HL-60 (cell line): ENCODE measurements at regions not wholly inside any gene's neighbourhood (a gene's known extent, or its start where the extent isn't known, plus 50 kb on each side); places are given as distances from the start of the nearest gene placed in this dataset.

ENCODE experiments used
- DNase-seq, 2 experiments: peaks; one replicate each; pipeline ENCODE4 v3.0.0-alpha.2; 2010 to 2020; ENCODE audit warnings: low read depth in 1 of 2, low spot score in 1 of 2
- H3K27ac ChIP-seq: fragments of 250-450 bp; sonication (Bioruptor Pico); replicated peaks from 2 replicates; pipeline ENCODE4 v1.5.1; 2020; ENCODE audit warnings: mild to moderate bottlenecking, moderate library complexity
- H3K27me3 ChIP-seq: fragments of 250-450 bp; sonication (Bioruptor Pico); 2 replicates; pipeline ENCODE4 v1.5.1; 2021; ENCODE audit warnings: mild to moderate bottlenecking, moderate library complexity; ENCODE audit not compliant: insufficient read depth, poor library complexity, severe bottlenecking
- H3K4me3 ChIP-seq: replicated peaks from 2 replicates; pipeline ENCODE4 v1.5.1; 2011; ENCODE audit warnings: mild to moderate bottlenecking, control low read depth, low read length; ENCODE audit not compliant: insufficient read depth
- CTCF ChIP-seq: IDR thresholded peaks from one replicate; pipeline ENCODE4 v1.5.1; 2011; ENCODE audit warnings: low read length, control low read depth, inconsistent platforms; ENCODE audit not compliant: insufficient read depth
- GABPA ChIP-seq: IDR thresholded peaks from 2 replicates; pipeline ENCODE4 v1.6.1; 2012; ENCODE audit warnings: low read depth
- POLR2AphosphoS5 ChIP-seq: IDR thresholded peaks from 2 replicates; pipeline ENCODE4 v1.6.1; 2012; ENCODE audit warnings: low read depth
- REST ChIP-seq: IDR thresholded peaks from 2 replicates; pipeline ENCODE4 v1.6.1; 2012; ENCODE audit warnings: low read depth; ENCODE audit not compliant: insufficient replicate concordance
- SPI1 ChIP-seq: IDR thresholded peaks from 2 replicates; pipeline ENCODE4 v1.6.1; 2012; ENCODE audit warnings: low read depth, mild to moderate bottlenecking, borderline replicate concordance

GRCh38 chr9:78934880-78935279 lies 636.9 kb upstream of the TLE4 start:
- no peaks in the 10 kb centered on the region for H3K27me3 ChIP-seq

GRCh38 chr9:78938821-78939220 lies 632.9 kb upstream of the TLE4 start:
- Histone ChIP-seq H3K27me3 (no peaks in the 10 kb centered on the region), H3K4me3 (no peak overlapping the region), H3K27ac (no peak overlapping the region)
- DNase-seq, result no peak
- TF ChIP-seq SPI1 (no peak), GABPA (no peak), POLR2AphosphoS5 (no peak), REST (no peak), CTCF (no peak)

More at GRCh38 chr9:78934880-78935279, 636.9 kb upstream of the TLE4 start:
- H3K27ac ChIP-seq, result no peak overlapping the region
- TF ChIP-seq GABPA (no peak), CTCF (no peak), POLR2AphosphoS5 (no peak), REST (no peak), SPI1 (no peak)
- DNase-seq, result no peak
- H3K4me3 ChIP-seq, result no peak overlapping the region

- Histone ChIP-seq H3K27me3 (no peaks in the 10 kb centered on the region), H3K27ac (no peak overlapping the region), H3K4me3 (no peak overlapping the region)
- TF ChIP-seq CTCF, result no peak
- TF ChIP-seq GABPA, result no peak
- TF ChIP-seq SPI1, result no peak
- TF ChIP-seq POLR2AphosphoS5, result no peak
- no peak for TF ChIP-seq REST
- no peak for DNase-seq
Observed at GRCh38 chr9:78939311-78940065, 632.3 kb upstream of the TLE4 start.
